Activated CD8-positive, alpha-beta memory T cell treated with anti-CD3 and anti-CD28 coated beads for 36 hours (primary cell): ENCODE measurements at regions not wholly inside any gene's neighbourhood (a gene's known extent, or its start where the extent isn't known, plus 50 kb on each side); places are given as distances from the start of the nearest gene placed in this dataset.
"Not testable (repeated sequence)": the region's sequence is repeated elsewhere in the genome, so short reads cannot be mapped to it uniquely, and the experiment has no call there.

ENCODE experiments used
- CTCF ChIA-PET: fragments of 350-600 bp; sonication (Branson Sonifier 250); formaldehyde crosslinking; loops from one replicate; lab custom pipeline; 2021; ENCODE audit warnings: antibody characterized with exemption; lab: Charles Lee
- POLR2A ChIA-PET: fragments of 350-600 bp; sonication (Branson Sonifier 250); formaldehyde crosslinking; loops from one replicate; lab custom pipeline; 2021; ENCODE audit warnings: antibody characterized with exemption; lab: Charles Lee

GRCh38 chr6:72457738-72458137 lies 164.1 kb upstream of the KCNQ5 start:
- POLR2A ChIA-PET: no interaction called here
- CTCF ChIA-PET: no interaction called here

GRCh38 chr6:72458521-72458920 lies 163.3 kb upstream of the KCNQ5 start:
- POLR2A ChIA-PET: no interaction called here
- CTCF ChIA-PET: no interaction called here

- ChIA-PET POLR2A (no interaction called here), CTCF (no interaction called here)
Observed at GRCh38 chr6:72461144-72461543, 160.7 kb upstream of the KCNQ5 start.

GRCh38 chr6:72464246-72464645 lies 157.6 kb upstream of the KCNQ5 start:
- POLR2A ChIA-PET: no interaction called here
- CTCF ChIA-PET: no interaction called here

GRCh38 chr6:72464791-72465691 lies 156.8 kb upstream of the KCNQ5 start:
- CTCF ChIA-PET: no interaction called here
- POLR2A ChIA-PET: no interaction called here

- POLR2A ChIA-PET: no interaction called here
- CTCF ChIA-PET: no interaction called here
Observed at GRCh38 chr6:72466471-72466870, 155.4 kb upstream of the KCNQ5 start.

- POLR2A ChIA-PET: no interaction called here
- CTCF ChIA-PET: no interaction called here
Observed at GRCh38 chr6:72466971-72467566, 154.8 kb upstream of the KCNQ5 start.

- CTCF ChIA-PET, POLR2A ChIA-PET: not testable (repeated sequence)
Observed at GRCh38 chr6:72469406-72469983, 152.4 kb upstream of the KCNQ5 start.

- CTCF ChIA-PET: no interaction called here
Observed at GRCh38 chr6:72476051-72476450, 145.8 kb upstream of the KCNQ5 start.

GRCh38 chr6:72476646-72477045 lies 145.2 kb upstream of the KCNQ5 start:
- ChIA-PET POLR2A (no interaction called here), CTCF (no interaction called here)

More at GRCh38 chr6:72476051-72476450, 145.8 kb upstream of the KCNQ5 start:
- POLR2A ChIA-PET: no interaction called here

- ChIA-PET CTCF (no interaction called here), POLR2A (no interaction called here)
Observed at GRCh38 chr6:72495441-72495840, 126.4 kb upstream of the KCNQ5 start.

GRCh38 chr6:72497186-72497585 lies 124.7 kb upstream of the KCNQ5 start:
- ChIA-PET POLR2A (no interaction called here), CTCF (no interaction called here)

- CTCF ChIA-PET: no interaction called here
- POLR2A ChIA-PET: no interaction called here
Observed at GRCh38 chr6:72500669-72501068, 121.2 kb upstream of the KCNQ5 start.

GRCh38 chr6:72504406-72504805 lies 117.5 kb upstream of the KCNQ5 start:
- ChIA-PET POLR2A (no interaction called here), CTCF (no interaction called here)

GRCh38 chr6:72505446-72505845 lies 116.4 kb upstream of the KCNQ5 start:
- POLR2A ChIA-PET: no interaction called here
- CTCF ChIA-PET: no interaction called here

GRCh38 chr6:72519871-72520270 lies 102.0 kb upstream of the KCNQ5 start:
- POLR2A ChIA-PET: no interaction called here

GRCh38 chr6:72521684-72522083 lies 100.2 kb upstream of the KCNQ5 start:
- POLR2A ChIA-PET: no interaction called here
- CTCF ChIA-PET: no interaction called here

More at GRCh38 chr6:72519871-72520270, 102.0 kb upstream of the KCNQ5 start:
- CTCF ChIA-PET: no interaction called here

- POLR2A ChIA-PET: no interaction called here
Observed at GRCh38 chr6:72522735-72523141, 99.1 kb upstream of the KCNQ5 start.

GRCh38 chr6:72524011-72524645 lies 97.7 kb upstream of the KCNQ5 start:
- CTCF ChIA-PET: no interaction called here
- POLR2A ChIA-PET: no interaction called here

More at GRCh38 chr6:72522735-72523141, 99.1 kb upstream of the KCNQ5 start:
- CTCF ChIA-PET: no interaction called here

- CTCF ChIA-PET: no interaction called here
- POLR2A ChIA-PET: no interaction called here
Observed at GRCh38 chr6:72525821-72526510, 95.9 kb upstream of the KCNQ5 start.
